ENCODE measurements at regions not wholly inside any gene's neighbourhood (a gene's known extent, or its start where the extent isn't known, plus 50 kb on each side); places are given as distances from the start of the nearest gene placed in this dataset.
"Not testable (repeated sequence)": the region's sequence is repeated elsewhere in the genome, so short reads cannot be mapped to it uniquely, and the experiment has no call there.

GRCh38 chr13:80022146-80022545 lies 318.8 kb downstream of the SPRY2 start:
- DNase-seq = no peak

GRCh38 chr13:80012251-80012650 lies 328.7 kb downstream of the SPRY2 start:
- no peak for DNase-seq

DNA sequence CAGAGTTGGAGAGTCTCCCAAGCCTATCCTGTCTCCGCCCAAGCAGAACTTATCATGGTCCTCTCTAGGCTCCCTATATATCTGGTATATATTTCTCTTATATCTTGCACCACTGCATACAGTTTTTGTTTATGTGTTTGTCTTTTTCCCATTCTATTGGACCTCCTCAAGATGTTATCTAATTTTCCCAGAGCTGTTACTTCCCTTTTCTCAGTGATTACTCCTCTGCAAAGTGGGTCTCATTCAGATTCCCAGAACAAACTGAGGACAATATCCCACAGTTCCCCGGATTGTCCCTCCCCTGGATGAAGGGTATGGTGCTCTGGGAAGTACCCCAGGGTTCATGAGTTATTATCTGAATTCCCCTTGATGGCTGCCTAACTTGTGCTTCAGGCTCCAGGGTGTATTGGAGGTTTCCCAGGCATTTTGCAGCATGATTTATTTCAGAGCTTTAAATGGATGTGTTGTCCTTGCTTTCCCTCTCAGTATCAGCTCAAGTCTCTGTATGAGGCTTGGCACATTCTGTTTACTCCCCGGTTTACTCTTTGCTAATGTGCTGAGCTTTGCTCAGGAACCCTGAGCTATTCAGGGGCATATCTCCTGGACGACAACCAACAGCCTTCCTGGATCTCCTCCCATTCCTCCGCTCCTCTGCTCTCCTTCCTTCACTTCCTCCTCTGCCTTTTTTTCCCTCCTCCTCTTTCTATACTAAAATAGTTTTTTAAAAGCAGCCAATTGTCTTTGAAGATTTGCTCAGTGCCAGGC lies 329.3 kb downstream of the SPRY2 start:
- no peak for DNase-seq

- no peak for DNase-seq
These were observed 330.1 kb downstream of the SPRY2 start for GRCh38 chr13:80010846-80011245.

GRCh38 chr13:80010286-80010831 lies 330.6 kb downstream of the SPRY2 start:
- no peak for DNase-seq

DNA sequence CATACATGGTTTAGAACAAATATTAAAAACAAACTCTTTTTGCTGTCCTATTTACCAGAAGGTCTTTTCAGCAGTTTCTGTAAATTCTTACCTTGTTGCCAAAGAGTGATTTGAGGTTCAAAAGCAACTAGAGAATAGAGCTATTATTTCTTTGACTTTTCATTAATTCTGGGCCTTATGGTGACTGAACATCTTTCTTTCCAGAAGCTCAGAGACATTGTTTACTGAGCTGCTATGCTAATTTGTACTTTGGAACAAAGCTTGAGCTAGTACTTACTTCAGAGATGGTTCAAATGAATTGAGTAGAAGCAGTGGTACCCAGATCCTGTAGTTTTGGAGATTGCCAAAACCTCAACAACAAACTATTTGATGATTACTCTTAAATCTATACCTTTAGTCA lies 331.2 kb downstream of the SPRY2 start:
- no peak for DNase-seq

DNA sequence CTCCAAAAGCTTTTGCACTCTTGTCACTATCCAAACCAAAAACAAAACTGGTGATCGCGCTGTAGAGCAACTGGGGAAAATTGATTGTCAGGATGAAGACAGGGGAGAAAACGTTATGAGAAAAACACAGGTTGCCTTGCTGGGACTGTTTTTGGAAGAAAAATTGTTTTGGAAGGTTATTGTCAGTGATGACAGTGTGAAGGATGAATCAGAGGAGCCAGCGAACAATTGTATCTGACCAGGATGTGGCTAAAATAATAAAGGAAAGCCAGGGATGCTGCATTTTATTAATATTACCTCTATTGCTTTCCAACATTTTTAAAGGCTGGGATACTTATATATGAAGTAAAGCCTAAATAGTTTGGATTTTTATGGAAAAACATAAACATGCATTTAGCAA lies 334.0 kb downstream of the SPRY2 start:
- no peak for DNase-seq

DNA sequence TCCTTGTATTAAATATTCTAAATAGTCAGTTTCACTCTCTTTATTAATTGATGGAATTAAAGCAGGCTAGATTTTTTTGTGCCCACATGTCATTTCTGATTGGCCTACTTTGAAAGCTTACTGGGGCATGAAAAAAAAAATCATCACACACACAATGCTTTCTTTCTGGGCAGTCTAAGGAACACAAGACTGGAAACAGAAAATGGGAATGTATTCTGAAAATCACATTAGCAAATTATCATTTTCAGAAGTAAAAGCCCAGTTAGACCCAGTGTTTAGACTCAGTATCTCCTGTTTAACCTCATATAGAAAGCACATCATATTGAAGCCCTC lies 339.4 kb downstream of the SPRY2 start:
- no peak for DNase-seq

DNA sequence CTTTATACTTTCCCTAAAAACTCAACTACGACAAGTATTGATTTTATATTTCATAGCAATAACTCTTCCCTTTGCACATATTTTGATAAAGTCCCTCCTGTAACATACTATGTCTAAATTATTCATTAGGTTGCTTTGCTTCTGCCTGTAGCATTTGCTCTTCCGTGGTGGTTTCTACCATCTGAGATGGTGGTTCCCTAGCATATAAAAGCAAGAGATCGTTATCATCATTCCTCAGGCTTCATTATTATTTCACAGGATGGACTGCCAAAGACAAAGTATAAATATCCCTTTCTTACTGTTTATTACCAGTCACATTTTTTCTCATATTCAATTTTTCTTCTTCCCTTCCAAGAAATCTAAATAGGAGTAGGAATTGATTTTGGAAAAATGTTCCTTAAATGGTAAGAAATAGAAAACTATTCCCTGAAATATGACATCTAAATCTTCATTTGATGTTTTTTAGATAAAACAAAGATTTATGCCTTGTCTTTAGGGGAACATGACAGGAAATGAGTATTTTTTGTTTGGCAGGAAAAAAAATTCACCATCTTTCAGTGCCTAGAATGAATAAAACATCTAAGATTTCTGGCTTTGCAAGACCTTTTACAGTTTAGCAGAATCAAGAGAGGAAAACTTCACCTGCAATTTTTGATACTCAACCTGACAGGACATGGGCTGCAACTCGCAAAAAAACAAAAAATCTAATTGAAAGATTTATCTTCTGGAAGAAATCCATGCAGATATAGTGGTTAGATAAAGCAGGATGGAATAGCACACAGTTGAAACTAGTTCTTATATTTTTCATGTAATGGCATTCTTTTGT lies 340.0 kb downstream of the SPRY2 start:
- no peak for DNase-seq

GRCh38 chr13:79999601-80000000 lies 341.3 kb downstream of the SPRY2 start:
- no peak for DNase-seq

- DNase-seq = no peak
These were observed 342.5 kb downstream of the SPRY2 start for GRCh38 chr13:79998381-79998880.

DNA sequence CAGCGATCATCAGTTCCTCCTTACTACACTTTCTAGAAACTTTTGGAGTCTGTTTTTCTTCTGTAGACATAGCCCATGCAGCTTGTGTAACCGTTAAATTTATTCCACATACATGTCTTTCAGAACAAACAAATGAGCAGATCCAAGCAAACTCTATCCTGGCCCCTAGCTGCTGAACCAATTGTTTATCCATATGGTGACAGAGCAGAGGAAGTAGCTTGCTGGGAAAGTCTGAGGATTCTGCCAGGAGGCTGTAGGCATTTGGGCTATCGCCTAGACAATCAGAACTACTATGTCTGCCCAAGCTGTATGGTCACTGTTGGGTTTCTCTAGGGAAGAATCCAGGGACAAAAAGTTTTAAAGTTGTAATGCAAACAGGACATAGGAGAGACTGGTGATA lies 343.7 kb downstream of the SPRY2 start:
- DNase-seq = no peak

GRCh38 chr13:79995334-79995733 lies 345.6 kb downstream of the SPRY2 start:
- no peak for DNase-seq

DNA sequence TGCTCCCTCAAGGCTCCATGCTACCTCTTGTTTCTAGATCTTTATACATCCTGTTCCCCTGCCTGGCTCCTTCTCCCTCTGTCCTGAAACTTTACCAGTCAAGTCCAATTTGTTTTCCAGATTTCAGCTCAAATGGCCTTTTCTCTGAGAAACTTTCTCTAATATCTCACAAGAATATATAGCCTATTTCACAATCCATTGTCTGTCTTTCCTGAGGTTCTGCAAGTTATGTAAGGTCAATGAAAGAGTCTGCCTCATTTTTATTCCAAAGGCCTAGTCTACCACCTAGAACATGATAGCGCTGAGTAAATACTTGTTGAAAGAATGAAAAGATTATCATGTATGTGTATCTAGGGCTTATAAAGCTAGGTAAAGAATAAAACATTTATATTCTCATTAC lies 348.8 kb downstream of the SPRY2 start:
- no peak for DNase-seq

GRCh38 chr13:79990048-79990447 lies 350.9 kb downstream of the SPRY2 start:
- no peak for DNase-seq

- DNase-seq = no peak
These were observed 351.7 kb downstream of the SPRY2 start for GRCh38 chr13:79989217-79989661.

DNA sequence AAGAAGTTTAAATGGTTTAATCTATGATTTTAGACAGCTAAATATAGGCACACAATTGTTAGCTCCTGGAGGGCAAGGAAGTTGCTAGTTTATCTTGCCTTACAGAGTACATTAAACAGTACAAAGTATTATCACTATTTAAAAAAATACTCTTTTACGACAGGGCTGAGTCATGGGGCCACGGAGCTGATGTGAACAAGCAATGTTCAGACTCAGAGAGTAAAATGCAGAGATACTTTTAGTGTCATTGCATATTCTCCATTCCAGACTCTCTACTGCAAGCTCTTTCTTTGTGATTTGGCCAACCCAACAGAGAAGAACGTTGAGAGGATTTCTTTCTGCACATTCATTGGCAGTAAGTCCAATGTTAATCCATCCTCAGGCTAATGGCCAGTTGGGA lies 352.4 kb downstream of the SPRY2 start:
- DNase-seq = no peak

DNA sequence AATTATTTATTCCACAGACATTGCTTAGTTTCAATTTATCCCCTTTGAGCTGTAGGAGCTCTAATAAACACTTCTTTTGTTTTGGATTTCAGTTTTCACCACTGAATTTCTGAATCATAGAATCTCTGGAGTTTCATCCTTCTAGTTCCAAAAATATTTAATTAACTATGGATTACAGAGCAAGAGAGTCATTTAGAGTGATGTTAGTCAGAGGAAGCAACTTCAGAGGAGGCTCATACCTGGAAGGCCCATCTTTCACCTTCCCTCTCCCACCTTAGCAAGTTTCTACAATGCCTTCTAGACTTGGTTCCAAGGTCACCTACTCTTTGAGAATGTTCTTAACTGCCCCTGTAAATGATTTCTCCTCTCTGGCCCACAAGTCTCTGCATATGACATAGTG lies 353.2 kb downstream of the SPRY2 start:
- DNase-seq = no peak

DNA sequence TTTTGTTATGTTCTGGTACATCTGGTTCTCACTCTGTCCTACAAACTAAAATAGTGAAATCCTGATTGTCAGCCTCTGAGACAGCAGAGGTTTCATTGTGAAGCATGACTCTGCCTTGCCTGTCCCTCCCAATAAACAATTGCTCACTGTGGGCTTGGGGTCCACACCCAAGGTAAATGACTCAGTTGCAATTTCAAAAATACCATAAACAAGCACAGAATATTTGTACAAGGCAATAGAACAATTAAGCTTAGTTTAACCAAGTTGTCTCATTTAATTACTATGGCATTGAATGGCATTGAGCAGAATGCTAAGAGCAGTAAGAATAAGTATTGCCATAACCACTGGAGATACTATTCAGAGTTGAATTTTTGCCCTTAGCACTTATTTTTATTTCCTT lies 353.6 kb downstream of the SPRY2 start:
- no peak for DNase-seq

DNA sequence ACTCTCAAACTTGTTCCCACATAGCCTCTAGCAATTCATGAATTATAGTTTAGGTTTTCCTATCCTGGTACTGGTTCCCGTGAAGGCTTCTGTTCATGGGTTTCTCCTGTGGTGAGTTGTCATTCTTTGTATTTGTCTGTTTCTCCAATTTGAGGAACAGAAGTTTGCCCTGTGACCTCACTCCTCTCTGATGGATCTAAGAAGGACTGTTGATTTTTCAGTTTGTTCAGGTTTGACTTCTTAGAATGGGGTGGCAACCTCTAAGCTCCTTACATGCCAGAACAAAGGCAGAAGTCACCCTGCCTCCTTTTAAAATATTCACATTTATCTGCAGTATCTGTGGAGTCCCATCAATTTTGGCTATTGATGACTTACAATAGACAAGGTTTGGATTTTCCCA lies 354.0 kb downstream of the SPRY2 start:
- no peak for DNase-seq

DNA sequence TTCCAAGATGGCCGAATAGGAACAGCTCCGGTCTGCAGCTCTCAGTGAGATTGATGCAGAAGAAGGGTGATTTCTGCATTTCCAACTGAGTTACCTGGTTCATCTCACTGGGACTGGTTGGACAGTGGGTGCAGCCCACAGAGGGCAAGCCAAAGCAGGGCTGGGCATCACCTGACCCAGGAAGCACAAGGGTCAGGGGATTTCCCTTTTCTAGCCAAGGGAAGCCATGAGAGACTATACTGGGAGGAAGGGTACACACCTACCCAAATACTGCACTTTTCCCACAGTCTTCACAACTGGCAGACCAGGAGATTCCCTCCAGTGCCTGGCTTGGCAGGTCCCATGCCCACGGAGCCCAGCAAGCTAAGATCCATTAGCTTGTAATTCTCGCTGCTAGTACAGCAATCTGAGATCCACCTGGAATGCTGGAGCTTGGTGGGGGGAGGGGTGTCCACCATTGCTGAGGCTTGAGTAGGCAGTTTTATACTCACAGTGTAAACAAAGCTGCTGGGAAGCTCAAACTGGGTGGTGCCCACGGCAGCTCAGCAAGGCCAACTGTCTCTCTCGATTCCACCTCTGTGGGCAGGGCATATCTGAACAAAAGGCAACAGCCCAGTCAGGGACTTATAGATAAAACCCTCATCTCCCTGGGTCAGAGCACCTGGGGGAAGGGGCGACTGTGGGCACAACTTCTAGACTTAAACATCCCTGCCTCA lies 365.8 kb downstream of the SPRY2 start:
- DNase-seq = not testable (repeated sequence)

GRCh38 chr13:79973533-79973963 lies 367.4 kb downstream of the SPRY2 start:
- DNase-seq = peak; percentile 2

DNA sequence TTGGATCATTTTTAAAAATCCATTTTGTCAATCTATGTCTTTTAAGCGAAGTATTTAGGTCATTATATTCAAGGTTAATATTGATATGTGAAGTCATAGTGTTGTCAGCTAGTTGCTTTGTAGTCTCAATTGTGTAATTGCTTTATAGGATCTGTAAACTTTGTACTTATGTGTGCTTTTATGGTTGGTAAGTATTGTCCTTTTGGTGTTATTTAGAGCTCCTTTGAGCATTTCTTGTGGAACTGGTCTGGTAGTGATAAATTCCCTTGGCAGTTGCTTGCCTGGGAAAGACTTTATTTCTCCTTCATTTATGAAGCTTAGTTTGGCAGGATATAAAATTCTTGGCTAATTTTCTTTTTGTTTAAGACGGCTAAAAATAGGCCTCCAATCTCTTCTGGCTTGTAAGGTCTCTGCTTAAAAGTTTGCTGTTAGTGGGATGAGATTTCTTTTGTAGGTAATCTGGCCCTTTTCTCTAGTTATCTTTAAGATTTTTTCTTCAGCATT lies 368.8 kb downstream of the SPRY2 start:
- no peak for DNase-seq

All from activated CD4-positive, alpha-beta T cell treated with anti-CD3 and anti-CD28 coated beads, Interleukin-2, Interleukin-6, amounts not matched to agents 100 ng/mL and 50 ng/mL, durations not matched to agents 16 hours and 8 hours (primary cell).